CD4-positive, alpha-beta T cell treated with Interleukin-15 for 4 hours (primary cell): ENCODE measurements at regions not wholly inside any gene's neighbourhood (a gene's known extent, or its start where the extent isn't known, plus 50 kb on each side); places are given as distances from the start of the nearest gene placed in this dataset.
"Not testable (repeated sequence)": the region's sequence is repeated elsewhere in the genome, so short reads cannot be mapped to it uniquely, and the experiment has no call there.

Source experiments
- DNase-seq: peaks from one replicate; pipeline ENCODE4 v3.0.0-alpha.2; 2020; ENCODE audit warnings: low spot score

DNA sequence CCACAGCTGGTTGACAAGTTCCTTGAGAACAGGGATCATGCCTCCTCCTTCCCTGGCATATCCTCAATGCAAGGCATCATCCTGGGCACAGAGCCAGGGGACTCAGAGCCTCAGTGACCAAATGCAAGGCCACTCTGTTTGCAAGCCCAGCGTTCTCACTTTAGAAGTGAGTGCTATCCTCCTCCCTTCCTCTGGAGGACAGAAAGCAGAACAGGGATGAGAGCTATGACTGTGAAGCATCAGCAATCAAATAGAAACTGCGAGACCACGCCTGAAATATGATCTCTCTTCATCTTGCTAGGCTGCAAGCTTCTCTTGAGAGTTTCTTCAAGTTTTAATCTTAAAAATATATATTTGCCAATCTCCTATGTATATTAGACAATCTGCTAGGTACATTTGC, 119.8 kb downstream of the LRATD1 start:
- DNase-seq = no peak

DNA sequence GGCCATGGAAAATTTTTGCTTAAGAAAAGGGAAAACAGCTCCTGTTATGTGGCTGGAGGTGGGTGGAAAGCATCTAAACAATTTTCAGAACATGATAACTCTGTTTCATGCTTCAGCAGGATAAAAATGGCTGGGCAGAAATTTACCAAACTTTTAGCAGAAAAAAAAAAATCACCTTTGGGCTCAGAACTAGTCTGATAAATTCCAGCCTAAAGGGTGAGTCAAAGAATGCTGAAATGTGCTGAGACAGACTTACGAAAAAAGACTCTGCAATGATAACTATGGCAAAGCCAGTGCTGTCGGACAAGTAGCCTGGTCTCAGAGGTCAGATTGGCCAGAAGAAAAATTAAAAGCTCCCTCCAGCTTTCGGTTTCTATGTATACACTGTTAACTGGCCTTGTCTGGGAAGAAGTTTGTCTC, 123.6 kb downstream of the LRATD1 start:
- DNase-seq = no peak

DNA sequence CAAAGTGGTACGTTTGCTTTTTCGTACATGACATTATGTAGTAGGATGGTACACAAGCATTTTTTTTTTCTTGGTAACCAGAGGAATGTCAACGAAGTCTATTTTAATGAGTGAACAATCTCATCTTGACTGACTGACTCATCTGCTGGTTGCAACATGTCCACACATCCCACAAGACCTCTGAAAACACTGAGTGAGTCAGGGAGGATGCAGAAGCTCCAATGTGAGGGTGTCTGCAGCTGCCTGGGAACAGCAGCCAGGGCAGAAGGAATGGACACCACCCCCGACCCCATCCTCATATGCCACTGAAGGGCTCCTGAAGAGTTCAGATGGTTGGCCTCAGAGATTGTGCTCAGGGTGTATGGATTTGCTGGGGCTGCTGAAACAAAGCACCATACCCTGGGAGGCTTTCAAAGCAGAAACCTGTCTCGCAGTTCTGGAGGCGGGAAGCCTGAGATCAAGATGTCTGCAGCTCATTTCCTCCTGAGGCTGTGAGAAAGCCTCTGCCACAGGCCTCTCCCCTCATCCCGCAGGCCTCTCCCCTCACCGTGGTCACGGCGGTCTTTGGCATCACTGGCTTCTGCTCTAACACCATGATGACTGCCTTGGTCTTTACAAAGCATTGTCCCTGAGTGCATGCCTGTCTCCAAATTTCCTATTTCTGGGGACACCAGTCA, 124.6 kb downstream of the LRATD1 start:
- no peak for DNase-seq

DNA sequence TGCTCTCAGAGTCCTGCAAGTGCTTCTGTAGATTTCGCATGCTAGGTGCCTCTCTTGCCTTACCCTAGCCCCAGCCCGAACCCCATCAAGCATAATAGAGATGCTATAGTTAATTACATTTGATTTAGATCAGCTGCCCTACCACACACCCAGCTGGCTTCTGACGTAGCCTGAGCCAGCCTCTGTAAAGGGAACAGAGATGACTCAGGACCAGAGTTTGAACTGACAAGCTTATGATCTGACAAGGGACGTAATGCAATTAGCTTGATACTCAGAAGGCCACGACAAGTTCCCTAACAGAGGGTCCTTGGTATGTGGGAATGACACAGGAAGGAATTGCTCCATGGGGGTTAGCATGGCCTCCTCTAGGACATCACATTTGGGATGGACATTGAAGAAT, 126.6 kb downstream of the LRATD1 start:
- DNase-seq = no peak

DNA sequence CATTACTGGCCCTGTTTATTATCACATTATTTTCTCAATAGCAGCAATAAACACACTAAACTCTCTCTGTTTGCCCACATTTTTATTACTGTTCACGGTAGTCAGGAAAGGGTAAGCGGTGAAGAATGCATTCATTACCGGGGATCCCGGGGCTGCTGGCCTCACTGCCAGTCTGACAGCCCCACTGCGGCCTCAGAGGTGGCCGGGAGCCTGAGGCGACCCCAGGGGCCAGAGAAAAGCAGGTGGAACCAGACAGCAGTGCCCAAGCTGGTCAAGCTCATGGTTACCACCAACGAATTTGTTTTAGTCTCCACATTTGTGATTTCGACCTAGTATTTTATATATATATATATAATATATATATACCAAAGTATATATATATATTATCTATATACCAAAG, 127.7 kb downstream of the LRATD1 start:
- no peak for DNase-seq

DNA sequence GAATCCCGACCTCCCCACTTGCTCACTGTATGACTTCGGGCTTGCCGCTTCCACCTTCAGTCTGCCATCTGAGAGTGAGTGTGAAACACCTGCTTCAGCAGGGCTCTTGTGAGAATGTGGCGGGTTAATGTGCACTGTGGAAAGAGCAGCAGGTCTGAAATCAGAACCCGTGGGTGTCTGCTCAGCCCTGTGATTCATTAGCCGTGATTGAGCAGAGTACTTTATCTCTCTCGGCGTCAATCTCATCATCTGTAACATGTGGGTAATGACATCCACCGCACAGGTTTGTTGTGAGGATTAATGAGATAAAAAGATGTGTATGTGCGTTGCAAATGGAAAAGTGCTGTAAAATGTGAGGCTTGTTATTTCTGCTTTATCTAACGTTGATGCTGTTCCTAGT, 128.6 kb downstream of the LRATD1 start:
- no peak for DNase-seq

DNA sequence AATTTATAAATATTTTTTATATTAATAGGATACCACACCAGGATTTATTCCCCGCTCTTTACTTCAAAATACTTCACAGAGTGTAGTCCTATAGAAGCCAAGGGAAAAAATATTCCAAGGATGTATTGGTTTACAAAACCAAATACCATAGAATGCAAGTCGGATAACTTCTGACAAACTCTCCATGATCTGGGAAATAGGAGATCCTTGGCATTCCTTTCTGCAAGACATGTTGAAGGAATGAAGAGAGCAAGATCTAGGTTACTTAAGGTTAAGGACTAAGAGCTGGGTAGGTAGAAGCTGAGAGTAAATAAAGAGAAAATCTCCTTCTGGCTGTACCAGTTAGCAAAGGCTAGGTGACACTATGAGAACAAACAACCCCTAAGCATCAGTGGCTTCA, 141.2 kb downstream of the LRATD1 start:
- no peak for DNase-seq

DNA sequence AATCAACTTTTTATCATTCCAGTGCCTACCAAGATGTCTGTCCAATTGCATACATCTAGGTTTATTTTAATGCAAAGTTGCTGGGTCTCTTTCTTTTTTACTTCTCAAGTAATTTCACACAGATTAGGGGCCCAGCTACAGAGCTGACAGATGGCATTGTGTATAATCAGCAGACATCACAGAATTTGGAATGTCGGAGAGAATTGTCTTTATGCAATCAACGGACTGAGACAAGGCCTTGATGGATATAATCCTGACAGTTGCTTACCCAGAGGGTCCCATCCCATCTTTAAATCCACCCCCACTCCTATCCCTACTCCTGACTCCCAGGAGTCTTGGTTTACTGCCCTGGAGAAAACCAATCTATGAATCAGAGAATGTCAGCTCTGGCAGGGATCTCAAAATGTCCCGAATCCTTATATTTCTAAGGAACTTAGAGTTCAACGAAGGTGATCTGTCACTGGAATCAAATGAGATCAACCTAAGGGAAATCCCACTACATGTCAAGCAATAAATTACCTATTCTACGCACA, 142.0 kb downstream of the LRATD1 start:
- DNase-seq = no peak

DNA sequence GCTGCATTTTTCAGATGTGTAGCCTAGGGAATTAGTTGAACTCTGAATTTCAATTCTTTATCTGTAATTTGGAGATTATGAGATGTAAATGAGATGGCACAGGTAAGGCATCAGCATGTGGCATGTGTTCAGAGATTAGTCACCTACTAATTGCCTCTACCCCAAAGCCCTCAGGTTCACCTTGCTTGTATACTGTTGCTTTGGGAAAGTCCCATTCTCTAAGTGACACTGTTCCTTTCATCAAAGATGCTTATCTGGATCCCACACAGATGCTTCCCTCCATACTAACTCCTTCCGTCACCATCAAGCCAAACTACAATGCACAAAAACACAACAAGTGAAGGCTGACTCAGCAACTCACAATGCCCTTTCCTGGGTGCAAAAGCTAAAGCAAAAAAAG, 143.7 kb downstream of the LRATD1 start:
- DNase-seq = no peak

DNA sequence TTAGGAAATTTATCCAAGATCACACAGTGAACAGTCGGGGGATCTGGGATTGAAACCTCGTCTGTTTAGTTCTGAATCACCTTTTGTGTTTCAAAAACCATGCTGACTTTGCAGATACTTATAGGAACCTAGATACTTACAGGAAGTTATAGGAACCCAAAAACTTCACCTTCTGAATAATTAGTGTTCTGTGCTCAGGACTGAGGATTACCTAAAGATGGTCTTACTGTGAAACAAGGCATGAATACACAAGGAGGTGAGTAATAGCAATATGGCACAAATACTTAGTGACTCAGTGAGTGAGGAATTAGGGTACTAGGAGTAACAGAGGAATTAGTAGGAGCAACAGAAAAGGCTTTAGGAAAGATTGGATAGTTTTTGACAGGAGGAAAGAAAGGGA, 145.5 kb downstream of the LRATD1 start:
- DNase-seq = no peak

DNA sequence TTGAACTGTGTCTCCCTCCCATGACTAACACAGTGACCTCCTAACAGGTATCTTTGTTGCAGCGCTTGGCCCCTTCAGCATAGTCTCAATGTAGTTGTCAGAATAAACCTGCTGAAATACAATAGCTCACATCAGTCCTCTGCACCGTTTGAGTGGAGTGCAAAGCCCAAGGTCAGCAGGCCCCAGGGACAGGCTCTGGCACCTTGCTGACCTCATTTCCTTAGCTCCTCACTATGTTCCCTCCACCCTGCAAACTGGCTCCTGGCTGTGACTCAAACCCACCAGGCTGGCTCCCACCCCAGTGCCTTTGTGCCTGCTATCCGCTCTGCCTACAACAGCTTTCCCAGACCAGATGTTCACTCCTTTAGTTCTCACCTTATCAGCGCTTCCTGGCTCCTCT, 146.7 kb downstream of the LRATD1 start:
- DNase-seq = no peak

DNA sequence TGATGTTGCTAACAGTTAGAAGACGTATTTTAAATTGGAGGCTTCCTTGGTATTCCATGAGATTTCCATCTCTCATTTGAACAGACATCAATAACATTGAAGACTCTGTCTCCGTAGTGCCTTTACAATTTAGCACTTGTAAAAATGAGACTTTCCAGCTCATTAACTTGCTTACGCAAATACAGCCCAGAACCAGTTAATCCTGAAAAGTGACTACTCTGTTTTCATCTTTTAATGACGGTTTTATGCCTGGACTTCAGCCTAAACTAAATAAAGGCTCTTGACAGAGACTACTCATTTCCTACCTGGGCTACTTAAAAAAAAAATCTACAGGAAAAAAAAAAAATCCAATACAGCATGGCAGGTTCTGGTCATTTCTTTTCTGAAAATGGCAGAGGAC, 148.6 kb downstream of the LRATD1 start:
- DNase-seq = no peak

DNA sequence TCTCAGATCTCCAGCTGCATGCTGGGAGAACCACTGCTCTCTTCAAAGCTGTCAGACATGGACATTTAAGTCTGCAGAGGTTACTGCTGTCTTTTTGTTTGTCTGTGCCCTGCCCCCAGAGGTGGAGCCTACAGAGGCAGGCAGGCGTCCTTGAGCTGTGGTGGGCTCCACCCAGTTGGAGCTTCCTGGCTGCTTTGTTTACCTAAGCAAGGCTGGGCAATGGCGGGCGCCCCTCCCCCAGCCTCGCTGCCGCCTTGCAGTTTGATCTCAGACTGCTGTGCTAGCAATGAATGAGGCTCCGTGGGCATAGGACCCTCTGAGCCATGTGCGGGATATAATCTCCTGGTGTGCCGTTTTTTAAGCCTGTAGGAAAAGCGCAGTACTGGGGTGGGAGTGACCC, 156.3 kb downstream of the LRATD1 start:
- not testable (repeated sequence) for DNase-seq

DNA sequence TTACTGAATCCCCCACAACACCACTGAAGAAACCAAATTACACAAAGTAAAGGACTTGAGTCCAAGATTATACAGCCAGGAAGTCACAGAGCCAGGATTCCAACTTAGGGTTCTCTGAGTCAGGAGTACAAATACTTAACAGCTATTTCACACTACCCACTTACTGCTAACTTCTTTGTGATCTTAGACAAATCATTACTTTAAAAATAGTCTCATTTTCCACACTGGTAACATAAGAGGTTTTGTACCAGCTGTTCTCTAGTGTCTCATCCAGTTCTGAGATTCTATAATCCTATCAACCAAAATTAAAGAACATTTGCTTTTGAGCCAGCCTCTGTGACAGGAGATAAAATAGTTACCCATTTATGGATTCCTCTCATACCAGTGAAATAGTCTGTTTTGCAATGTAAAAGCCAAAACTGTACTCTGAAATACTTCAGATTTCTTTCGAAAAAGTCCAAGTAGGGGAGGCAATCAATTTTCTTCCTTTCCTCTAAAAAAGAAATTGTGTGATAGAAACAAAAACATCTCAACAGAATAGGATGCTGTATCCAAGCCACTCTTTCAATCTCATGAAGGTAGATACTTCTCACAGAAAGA, 157.6 kb downstream of the LRATD1 start:
- no peak for DNase-seq

DNA sequence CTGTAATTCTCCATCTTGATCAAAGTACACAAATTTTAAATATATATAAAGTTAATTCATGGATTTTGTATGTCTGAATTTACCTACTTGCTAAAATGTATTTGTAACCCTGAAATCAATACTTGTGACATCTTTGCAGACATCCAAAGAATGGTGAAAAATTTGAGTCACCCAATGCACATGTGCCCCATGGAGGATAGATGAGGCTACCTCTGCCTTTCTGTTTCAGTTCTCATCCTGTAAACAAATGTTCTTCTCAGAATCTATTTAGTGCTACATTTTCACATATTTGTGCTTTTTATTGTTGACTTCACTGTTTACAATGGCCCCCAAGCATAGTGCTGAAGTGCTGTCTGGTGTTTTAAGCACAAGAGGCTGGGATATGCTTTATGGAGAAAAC, 171.5 kb downstream of the LRATD1 start:
- no peak for DNase-seq

DNA sequence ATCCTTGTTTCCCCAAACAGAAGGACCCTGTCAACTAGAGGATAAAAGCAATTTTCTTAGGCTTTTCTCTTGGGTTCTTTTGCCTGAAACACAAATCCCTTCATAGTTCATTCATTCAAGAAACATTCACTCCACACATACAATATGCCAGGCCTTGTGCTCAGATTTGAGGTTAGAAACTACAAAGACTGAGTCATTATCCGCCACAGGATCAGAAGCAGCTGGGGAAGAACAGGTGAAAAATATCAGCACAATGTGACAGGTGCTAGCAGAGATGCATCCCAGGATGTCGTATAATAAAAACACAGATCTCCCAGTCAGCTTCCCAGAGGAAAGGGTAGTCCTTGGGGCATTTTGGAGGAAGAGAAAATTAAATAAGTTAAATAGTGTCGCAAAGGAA, 172.4 kb downstream of the LRATD1 start:
- DNase-seq = no peak

DNA sequence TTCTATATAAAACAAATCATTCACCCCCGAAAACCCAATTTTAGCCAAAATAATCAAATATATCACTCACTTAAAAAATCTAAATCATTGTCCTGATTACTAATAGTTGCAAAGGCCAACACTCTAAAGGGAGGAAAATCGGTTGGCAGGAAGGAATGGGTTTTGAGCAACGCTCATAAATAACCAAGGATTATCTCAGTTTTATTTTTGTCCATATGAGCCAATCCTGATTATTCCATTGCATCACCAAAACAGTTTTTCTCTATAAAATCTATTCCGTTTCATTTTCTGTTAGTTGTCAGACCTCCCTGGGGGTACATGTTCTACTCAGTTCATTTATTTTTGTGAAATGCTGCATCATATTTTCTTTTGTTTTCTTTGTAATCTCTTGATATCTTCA, 174.1 kb downstream of the LRATD1 start:
- DNase-seq = no peak

DNA sequence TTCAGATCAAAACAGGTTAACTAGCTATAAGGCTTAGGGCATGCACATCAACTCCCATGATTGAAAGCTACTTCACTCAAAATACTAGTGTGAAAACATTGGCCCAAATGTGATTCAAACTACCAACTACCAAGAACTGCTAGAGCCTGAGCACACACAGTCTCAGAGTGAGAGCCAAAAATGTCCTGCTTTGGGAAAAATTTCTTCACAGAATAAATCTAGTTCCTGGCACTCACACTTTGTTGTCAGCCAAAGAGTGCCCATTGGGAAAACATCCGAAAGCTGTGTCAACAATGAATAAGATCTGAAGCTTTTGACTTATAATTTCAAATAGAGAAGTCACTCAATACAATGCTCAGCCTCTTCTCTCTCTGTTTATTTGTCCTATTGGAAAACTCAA, 182.7 kb downstream of the LRATD1 start:
- DNase-seq = no peak

DNA sequence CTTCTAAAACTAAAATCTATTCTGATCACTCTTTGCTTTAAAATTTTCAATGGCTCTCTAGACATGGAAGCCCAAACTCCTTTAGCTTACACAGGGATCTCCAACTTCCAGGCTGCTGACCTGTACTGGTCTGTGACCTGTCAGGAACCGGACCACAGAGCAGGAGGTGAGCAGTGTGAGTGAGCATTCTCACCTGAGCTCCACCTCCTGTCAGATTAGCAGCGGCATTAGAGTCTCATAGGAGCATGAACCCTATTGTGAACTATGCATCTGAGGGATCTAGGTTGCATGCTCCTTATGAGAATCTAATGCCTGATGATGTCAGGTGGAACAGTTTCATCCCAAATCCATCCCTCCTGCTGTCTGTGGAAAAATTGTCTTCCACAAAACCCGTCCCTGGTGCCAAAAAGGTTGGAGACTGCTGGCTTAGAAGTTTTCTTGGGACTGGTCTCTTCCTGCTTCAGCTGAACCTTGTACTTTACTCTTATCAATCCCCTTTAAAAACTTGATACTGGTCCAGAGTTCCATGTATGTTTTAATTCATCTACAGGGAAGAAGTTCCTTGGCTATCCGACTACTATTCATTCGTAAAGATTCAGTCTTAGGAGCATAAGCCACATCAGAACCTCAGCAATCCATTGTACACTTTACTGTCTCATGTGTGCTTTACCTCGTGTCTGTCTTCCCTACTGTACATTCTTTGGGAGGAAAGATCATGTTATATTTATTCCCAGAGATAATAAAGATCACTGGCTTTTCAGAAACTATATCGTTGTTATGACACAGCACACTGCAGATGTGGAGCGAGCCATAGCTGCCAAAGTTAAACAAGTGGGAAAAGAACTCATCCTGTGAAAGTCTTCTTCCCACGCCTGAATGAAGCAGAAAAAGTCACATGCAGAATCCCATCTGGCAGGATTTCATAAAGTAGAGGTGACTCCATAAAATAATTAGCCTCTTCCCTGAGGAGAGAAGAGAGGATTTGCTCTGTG, 183.8 kb downstream of the LRATD1 start:
- DNase-seq = no peak

DNA sequence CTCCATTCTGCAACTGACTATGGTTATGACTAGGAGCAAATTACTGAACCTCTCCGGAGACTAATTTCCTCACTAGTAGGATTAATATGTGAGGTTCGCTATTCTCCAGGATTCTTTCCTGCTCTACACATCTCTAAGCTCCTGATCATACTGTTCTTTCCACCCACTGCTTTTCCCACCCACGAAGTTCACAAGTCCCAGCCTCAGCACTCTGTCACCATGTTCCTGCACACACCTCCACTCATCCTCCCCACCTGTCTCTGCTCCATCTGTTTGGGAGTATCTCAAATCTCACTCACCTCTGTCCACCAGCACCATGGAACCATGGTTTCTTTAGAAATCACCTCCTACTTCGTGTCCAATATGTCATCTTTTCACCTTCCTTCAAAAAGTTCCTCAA, 185.3 kb downstream of the LRATD1 start:
- DNase-seq = no peak

DNA sequence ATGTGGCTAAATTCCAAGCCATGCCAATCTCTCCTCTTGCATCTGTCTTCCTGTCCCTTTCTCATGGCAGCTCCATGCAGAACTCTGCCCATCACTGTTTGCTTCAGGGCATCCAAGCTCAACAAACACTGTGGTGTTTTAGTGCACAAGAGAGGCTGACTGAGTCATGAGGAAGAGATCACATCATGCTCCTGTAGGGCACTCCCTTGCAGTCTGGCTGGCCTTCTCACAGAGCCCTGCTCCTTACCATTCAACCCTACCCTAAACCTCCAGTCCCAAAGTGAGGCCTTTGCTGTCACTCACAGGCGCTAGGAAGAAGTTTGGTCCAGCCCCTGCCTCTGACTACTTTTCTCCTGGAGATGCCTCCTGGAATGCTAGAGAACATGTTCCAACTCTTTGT, 194.0 kb downstream of the LRATD1 start:
- no peak for DNase-seq

DNA sequence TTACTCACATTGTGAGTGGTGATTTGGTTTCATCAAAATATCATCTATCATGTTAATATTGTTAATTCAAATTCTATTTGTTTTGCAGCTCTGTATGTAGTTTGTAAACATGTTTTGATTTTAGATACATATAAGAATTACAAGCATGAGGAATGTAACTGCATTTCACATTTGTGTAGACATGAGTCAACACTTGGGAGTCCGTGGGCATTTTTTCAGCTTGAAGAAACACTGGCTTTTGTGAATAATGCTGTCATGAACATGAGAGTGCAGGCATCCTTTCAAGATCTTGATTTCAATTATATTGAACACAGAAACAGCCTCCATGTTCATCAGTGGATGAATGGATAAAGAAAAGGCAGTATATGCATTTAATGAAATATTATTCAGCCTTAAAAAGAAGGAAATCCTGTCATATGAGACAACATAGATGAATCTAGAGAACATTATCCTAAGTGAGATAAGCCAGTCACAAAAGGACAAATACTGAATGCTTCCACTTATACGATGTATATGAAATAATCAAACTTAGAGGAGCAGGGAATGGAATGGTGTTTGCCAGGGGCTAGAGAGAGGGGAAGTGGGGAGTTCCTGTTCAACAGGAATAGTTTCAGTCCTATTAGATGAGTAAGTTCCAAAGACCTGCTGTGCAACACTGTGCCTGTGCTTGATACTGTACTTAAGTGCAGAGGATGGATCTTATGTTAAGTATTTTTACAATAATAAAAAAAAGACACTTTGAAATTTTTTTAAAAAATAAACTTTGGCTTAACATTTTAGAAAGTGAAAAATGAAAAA, 194.9 kb downstream of the LRATD1 start:
- DNase-seq = no peak
